Cardiac fibroblast (primary cell): ENCODE measurements at regions not wholly inside any gene's neighbourhood (a gene's known extent, or its start where the extent isn't known, plus 50 kb on each side); places are given as distances from the start of the nearest gene placed in this dataset.

Experiments used
- DNase-seq, 2 donors: peaks; one replicate each; pipeline versions ENCODE4 v3.0.0 to v3.0.0-alpha.2; 2010; ENCODE audit warnings: low read depth in 2 of 2
- H3K4me3 ChIP-seq, 2 donors: replicated peaks in 1 of 2; 1 replicate in 1 of 2; 2 replicates in 1 of 2; pipeline ENCODE4 v1.5.1; 2011; ENCODE audit warnings: low read depth in 2 of 2, low read length in 2 of 2, mild to moderate bottlenecking in 2 of 2, moderate library complexity in 1 of 2
- CTCF ChIP-seq: IDR thresholded peaks from one replicate; pipeline ENCODE4 v1.5.1; 2011; ENCODE audit warnings: low read depth, mild to moderate bottlenecking, low read length, inconsistent platforms

GRCh38 chr13:84339456-84339855, 457.2 kb upstream of the SLITRK1 start:
- H3K4me3 ChIP-seq, result no peak overlapping the region
- TF ChIP-seq CTCF, result no peak
- DNase-seq, result no peak

- DNase-seq, result no peak
- no peak overlapping the region for H3K4me3 ChIP-seq
- TF ChIP-seq CTCF, result no peak
Observed at GRCh38 chr13:84332346-84332745, 450.1 kb upstream of the SLITRK1 start.

- no peak for DNase-seq
- no peak overlapping the region for H3K4me3 ChIP-seq
- no peak for TF ChIP-seq CTCF
Observed at GRCh38 chr13:84315527-84315926, 433.3 kb upstream of the SLITRK1 start.

DNA sequence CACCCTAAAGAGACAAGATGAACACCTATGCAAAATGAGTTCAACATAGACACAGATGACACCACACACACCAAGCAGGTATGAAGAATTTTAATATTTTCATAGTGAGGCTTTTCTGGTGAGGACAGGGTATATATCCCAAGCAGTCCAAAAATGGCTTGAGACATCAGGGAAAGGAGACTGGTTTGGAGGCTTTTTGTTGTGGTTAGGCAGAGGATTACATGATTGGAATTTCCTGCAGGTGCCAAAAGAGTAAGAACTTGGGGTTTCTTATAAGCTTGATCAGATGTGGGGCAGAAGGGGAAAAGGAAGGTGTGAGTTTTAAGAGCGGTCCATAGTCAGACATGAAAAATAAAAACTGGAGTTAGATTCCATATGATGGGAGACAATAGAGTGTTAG, 420.8 kb upstream of the SLITRK1 start:
- DNase-seq, result no peak
- H3K4me3 ChIP-seq, result no peak overlapping the region
- TF ChIP-seq CTCF, result no peak

DNA sequence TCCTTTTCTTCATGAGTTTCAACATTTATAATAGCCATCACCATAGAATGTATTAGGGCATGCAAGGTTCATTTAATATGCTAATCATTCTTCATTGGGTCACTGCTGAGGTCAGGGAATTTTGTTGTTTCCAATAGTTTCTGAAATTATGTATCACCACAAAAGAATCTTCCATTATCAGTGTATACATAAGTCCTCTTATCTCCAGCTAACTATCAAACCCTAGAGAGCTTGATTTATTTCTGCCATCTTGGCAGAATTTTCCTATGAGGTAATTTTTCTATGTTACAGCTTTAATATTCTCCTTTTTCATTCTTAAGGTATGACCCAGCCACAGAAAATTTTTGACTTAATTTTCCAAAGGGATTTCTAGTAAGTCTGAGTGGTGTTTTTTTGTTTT, 415.0 kb upstream of the SLITRK1 start:
- no peak for TF ChIP-seq CTCF
- no peak for DNase-seq
- H3K4me3 ChIP-seq, result no peak overlapping the region

- H3K4me3 ChIP-seq, result no peak overlapping the region
- no peak for DNase-seq
- TF ChIP-seq CTCF, result no peak
Observed at GRCh38 chr13:84296401-84296800, 414.1 kb upstream of the SLITRK1 start.

DNA sequence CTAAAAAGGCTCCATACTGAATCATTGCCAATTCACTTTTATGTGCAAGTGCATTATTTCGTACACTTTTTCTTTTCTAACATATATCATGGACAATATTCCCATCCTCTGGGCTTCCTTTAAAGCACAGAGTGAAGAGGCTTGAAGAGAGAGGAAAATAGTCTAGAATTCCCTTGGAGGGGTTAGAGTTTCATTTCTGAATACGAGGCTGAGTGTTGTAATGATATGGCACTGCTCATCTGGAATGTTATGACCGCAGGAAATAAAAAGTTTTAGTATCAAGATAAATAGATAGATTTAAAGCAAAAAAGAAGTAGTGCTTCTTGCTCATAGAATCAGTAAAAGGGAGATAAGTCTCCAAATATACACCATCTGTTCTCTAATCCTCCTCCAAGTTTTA, 412.3 kb upstream of the SLITRK1 start:
- DNase-seq, result no peak
- no peak overlapping the region for H3K4me3 ChIP-seq
- no peak for TF ChIP-seq CTCF
